HCT116 (cell line): ENCODE measurements at regions not wholly inside any gene's neighbourhood (a gene's known extent, or its start where the extent isn't known, plus 50 kb on each side); places are given as distances from the start of the nearest gene placed in this dataset.

Source experiments
- ATAC-seq: fragments of 200-7000 bp; cut with Tn5 transposase; 2 replicates; pipeline ENCODE4 v1.9.1; 2020; ENCODE audit warnings: mild to moderate bottlenecking, moderate library complexity
- BruUV-seq: library from RNA; stranded (reverse); fragments of 400-500 nt; replicated peaks from 2 replicates; lab custom pipeline; 2021; lab: Mats Ljungman, UMichigan
- CTCF ChIA-PET: fragments of 300-600 bp; sonication (Branson Sonifier 250); formaldehyde crosslinking; loops from one replicate; lab custom pipeline; 2021; ENCODE audit warnings: antibody characterized with exemption; lab: Charles Lee
- POLR2A ChIA-PET: fragments of 300-600, 350-600 bp; sonication (Branson Sonifier 250); formaldehyde crosslinking; loops from one replicate; lab custom pipeline; 2021; ENCODE audit warnings: antibody characterized with exemption; lab: Charles Lee
- RAD21 ChIA-PET, 2 experiments: fragments of 300-600 bp; sonication (Branson Sonifier 250); formaldehyde crosslinking; loops; one replicate each; lab custom pipeline; 2023; ENCODE audit warnings: low total read pairs in 2 of 2; ENCODE audit not compliant: uncharacterized antibody in 2 of 2, unreplicated experiment in 2 of 2, low non-redundant PET in 1 of 2; lab: Charles Lee
- DNase-seq: peaks from one replicate; pipeline ENCODE4 v3.0.0-alpha.2; 2010; ENCODE audit warnings: low read depth, low spot score
- H2AFZ ChIP-seq: fragments of 200-600 bp; shearing (Covaris generic), sonication (generic); 2 replicates; pipeline ENCODE4 v1.6.1; 2017; ENCODE audit warnings: low read depth, mixed run types, mixed read lengths, antibody characterized with exemption, low read length; ENCODE audit not compliant: poor library complexity, severe bottlenecking
- H3K27ac ChIP-seq: 2 replicates; pipeline ENCODE4 v1.5.1; 2012; ENCODE audit warnings: low read depth, low read length
- H3K27me3 ChIP-seq: fragments of 200-600 bp; sonication (generic); 2 replicates; pipeline ENCODE4 v1.6.1; 2016; ENCODE audit warnings: mixed run types, low read length, mixed read lengths; ENCODE audit not compliant: insufficient read depth
- H3K36me3 ChIP-seq, 2 experiments: fragments of 200-500 bp in 1 of 2; fragments of 200-600 bp in 1 of 2; sonication (Bioruptor generic) in 1 of 2; sonication (generic) in 1 of 2; 2 replicates each; pipeline versions ENCODE4 v1.5.1 to v1.6.1; 2014 to 2016; ENCODE audit warnings: low read length in 2 of 2, inconsistent platforms in 1 of 2, mixed read lengths in 1 of 2, mixed run types in 1 of 2; ENCODE audit not compliant: insufficient read depth in 2 of 2, control insufficient read depth in 1 of 2
- H3K4me1 ChIP-seq, 2 experiments: fragments of 200-600 bp in 1 of 2; sonication (generic) in 1 of 2; 2 replicates each; pipeline versions ENCODE4 v1.5.1 to v1.6.1; 2012 to 2017; ENCODE audit warnings: low read length in 2 of 2, inconsistent platforms in 1 of 2, mild to moderate bottlenecking in 1 of 2, mixed read lengths in 1 of 2, mixed run types in 1 of 2, moderate library complexity in 1 of 2; ENCODE audit not compliant: insufficient read depth in 2 of 2, control insufficient read depth in 1 of 2
- H3K4me2 ChIP-seq: fragments of 200-600 bp; sonication (generic); 2 replicates; pipeline ENCODE4 v1.6.1; 2017; ENCODE audit warnings: mixed run types, low read length, mixed read lengths
- H3K4me3 ChIP-seq, 2 experiments: fragments of 200-600 bp in 1 of 2; sonication (generic) in 1 of 2; replicated peaks in 1 of 2; 2 replicates each; pipeline ENCODE4 v1.5.1; 2011 to 2016; ENCODE audit warnings: low read length in 2 of 2, control low read depth in 1 of 2, low read depth in 1 of 2, mild to moderate bottlenecking in 1 of 2, mixed read lengths in 1 of 2, mixed run types in 1 of 2
- H3K79me2 ChIP-seq: fragments of 200-600 bp; sonication (generic); 2 replicates; pipeline ENCODE4 v1.6.1; 2017; ENCODE audit warnings: mild to moderate bottlenecking, mixed run types, low read length, moderate library complexity, mixed read lengths; ENCODE audit not compliant: insufficient read depth
- H3K9ac ChIP-seq: fragments of 200-600 bp; sonication (generic); 2 replicates; pipeline ENCODE4 v1.6.1; 2016; ENCODE audit warnings: low read length, mixed read lengths
- H3K9me2 ChIP-seq: fragments of 200-600 bp; sonication (generic), shearing (Covaris generic); 2 replicates; pipeline ENCODE4 v1.6.1; 2017; ENCODE audit warnings: mixed run types, mild to moderate bottlenecking, moderate library complexity; ENCODE audit not compliant: insufficient read depth
- H3K9me3 ChIP-seq, 2 experiments: fragments of 200-500 bp in 1 of 2; fragments of 200-600 bp in 1 of 2; sonication (Bioruptor generic) in 1 of 2; sonication (generic) in 1 of 2; 2 replicates each; pipeline ENCODE4 v1.6.1; 2014 to 2017; ENCODE audit warnings: low read length in 2 of 2, mixed read lengths in 2 of 2, inconsistent platforms in 1 of 2, low read depth in 1 of 2, mild to moderate bottlenecking in 1 of 2, mixed run types in 1 of 2, moderate library complexity in 1 of 2; ENCODE audit not compliant: control insufficient read depth in 1 of 2, insufficient read depth in 1 of 2
- H4K20me1 ChIP-seq: fragments of 200-600 bp; sonication (generic), shearing (Covaris generic); 2 replicates; pipeline ENCODE4 v1.6.1; 2017; ENCODE audit warnings: mixed run types, mild to moderate bottlenecking, moderate library complexity; ENCODE audit not compliant: insufficient read depth
- ATF3 ChIP-seq: IDR thresholded peaks from 2 replicates; pipeline ENCODE4 v1.6.1; 2012
- CBX3 ChIP-seq: IDR thresholded peaks from 2 replicates; pipeline ENCODE4 v1.6.1; 2012; ENCODE audit warnings: low read depth
- CEBPB ChIP-seq: IDR thresholded peaks from 2 replicates; pipeline ENCODE4 v1.6.1; 2012; ENCODE audit warnings: low read depth
- EGR1 ChIP-seq: IDR thresholded peaks from 2 replicates; pipeline ENCODE4 v1.6.1; 2012; ENCODE audit warnings: low read depth
- ELF1 ChIP-seq: IDR thresholded peaks from 2 replicates; pipeline ENCODE4 v1.6.1; 2012; ENCODE audit warnings: low read depth, borderline replicate concordance
- EZH2phosphoT487 ChIP-seq: fragments of 200-600 bp; IDR thresholded peaks from 2 replicates; pipeline ENCODE4 v1.6.1; 2018; ENCODE audit warnings: antibody characterized with exemption, borderline replicate concordance
- FOSL1 ChIP-seq: IDR thresholded peaks from 2 replicates; pipeline ENCODE4 v1.6.1; 2012; ENCODE audit warnings: low read depth
- MAX ChIP-seq: IDR thresholded peaks from 2 replicates; pipeline ENCODE4 v1.6.1; 2012
- POLR2AphosphoS5 ChIP-seq: IDR thresholded peaks from 2 replicates; pipeline ENCODE4 v1.6.1; 2011; ENCODE audit warnings: mild to moderate bottlenecking, low read depth, low read length, moderate library complexity
- REST ChIP-seq: IDR thresholded peaks from 2 replicates; pipeline ENCODE4 v1.6.1; 2012; ENCODE audit warnings: low read depth
- SP1 ChIP-seq: IDR thresholded peaks from 2 replicates; pipeline ENCODE4 v1.6.1; 2012; ENCODE audit warnings: low read depth
- TCF7L2 ChIP-seq: IDR thresholded peaks from 2 replicates; pipeline ENCODE4 v1.7.0; 2011; ENCODE audit warnings: borderline replicate concordance, inconsistent platforms; ENCODE audit not compliant: insufficient read depth, insufficient read length; ENCODE audit errors: extremely low read depth
- ZNF274 ChIP-seq: fragments of 200-500 bp; sonication (Bioruptor generic); IDR thresholded peaks from 2 replicates; pipeline ENCODE4 v1.6.1; 2014; ENCODE audit warnings: mild to moderate bottlenecking, low read depth, low read length, inconsistent platforms
- intact Hi-C: fragments of 100-400 bp; cut with micrococcal nuclease; formaldehyde crosslinking; loops from 2 replicates; pipeline ENCODE4 v1.10.0; 2022
- TF ChIP-seq, protein P1 (sequence below): IDR thresholded peaks from 2 replicates; pipeline ENCODE4 v1.6.1; 2011; ENCODE audit warnings: mild to moderate bottlenecking, low read length, moderate library complexity; ENCODE audit not compliant: insufficient replicate concordance; ENCODE audit errors: extremely low read depth

DNA sequence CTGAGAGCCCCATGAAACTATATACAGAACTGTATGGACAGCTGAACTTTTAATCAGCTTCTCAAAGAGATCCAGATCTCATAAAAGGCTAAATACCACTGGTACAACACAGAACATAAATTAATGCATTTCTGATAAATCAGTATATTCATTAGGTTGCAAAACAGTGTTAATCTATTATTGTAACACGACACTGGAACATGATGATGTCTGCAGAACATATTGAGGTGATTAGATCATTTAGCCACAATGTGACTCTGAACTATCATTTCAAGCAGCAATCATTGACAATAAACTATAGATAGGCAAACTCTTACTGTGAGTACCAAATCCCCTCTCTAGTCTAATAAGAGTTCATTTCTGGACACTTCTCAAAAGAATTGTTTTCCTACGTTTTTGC, 50.3 kb downstream of the GASK1B start:
- ATAC-seq (no peak), DNase-seq (no peak)
- Histone ChIP-seq H3K79me2 (no peaks in the 10 kb centered on the region), H3K27me3 (no peaks in the 10 kb centered on the region), H4K20me1 (no peaks in the 10 kb centered on the region), H3K4me3 (no peak overlapping the region), H3K27ac (no peak overlapping the region), H3K9me2 (peaks cover 2% of the 10 kb centered on the region; the same call in 1 of the 2 replicates), H3K9me3 (no peaks in the 10 kb centered on the region), H3K4me1 (no peaks in the 10 kb centered on the region), H2AFZ (no peak overlapping the region), H3K9ac (no peak overlapping the region), H3K4me2 (no peak overlapping the region), H3K36me3 (no peaks in the 10 kb centered on the region)
- ChIA-PET CTCF (no interaction called here), POLR2A (no interaction called here), RAD21 (no interaction called here)
- BruUV-seq = no TSS peak
- intact Hi-C loops = no loop called here
- no peak for TF ChIP-seq EGR1
- TF ChIP-seq MAX = no peak
- TF ChIP-seq EZH2phosphoT487 = no peak
- TF ChIP-seq ZNF274 = no peak
- no peak for TF ChIP-seq SP1
- no peak for TF ChIP-seq CEBPB
- TF ChIP-seq, all 23 proteins: peak for 0

DNA sequence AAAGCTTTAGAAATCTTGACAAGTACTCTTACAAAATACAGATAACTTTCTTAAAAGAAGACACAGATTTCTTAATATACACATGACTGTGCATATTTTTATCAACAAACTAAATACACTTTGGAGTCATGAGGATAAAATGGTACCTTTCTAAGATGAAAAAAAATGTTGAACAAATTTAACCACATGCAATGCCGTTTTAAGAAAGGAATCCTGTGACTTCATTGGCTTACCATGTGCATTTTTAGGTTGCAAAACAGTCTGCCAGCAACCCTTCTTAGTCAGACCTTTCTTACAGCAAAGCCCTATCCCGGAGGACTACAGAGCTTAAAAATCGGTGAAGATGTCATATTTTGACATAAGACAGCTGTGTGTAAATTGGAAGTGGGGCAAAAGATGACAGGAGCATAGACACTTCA, 51.7 kb downstream of the GASK1B start:
- POLR2A ChIA-PET = no interaction called here
- no peak overlapping the region for H3K27ac ChIP-seq
- H3K9me2 ChIP-seq = peaks cover 2% of the 10 kb centered on the region; the same call in 1 of the 2 replicates
- H3K9me3 ChIP-seq = no peaks in the 10 kb centered on the region
- no peaks in the 10 kb centered on the region for H3K36me3 ChIP-seq
- CTCF ChIA-PET = no interaction called here
- no peak for DNase-seq
- H3K79me2 ChIP-seq = no peaks in the 10 kb centered on the region
- BruUV-seq = no TSS peak
- no peaks in the 10 kb centered on the region for H3K27me3 ChIP-seq
- H3K4me1 ChIP-seq = no peaks in the 10 kb centered on the region
- H3K4me2 ChIP-seq = no peak overlapping the region
- no peak for ATAC-seq
- RAD21 ChIA-PET = no interaction called here
- TF ChIP-seq REST (no peak), ELF1 (no peak), ATF3 (no peak), TCF7L2 (no peak), CBX3 (no peak), POLR2AphosphoS5 (no peak), SP1 (no peak), FOSL1 (no peak), CEBPB (no peak), ZNF274 (no peak)
- TF ChIP-seq, protein P1, sequence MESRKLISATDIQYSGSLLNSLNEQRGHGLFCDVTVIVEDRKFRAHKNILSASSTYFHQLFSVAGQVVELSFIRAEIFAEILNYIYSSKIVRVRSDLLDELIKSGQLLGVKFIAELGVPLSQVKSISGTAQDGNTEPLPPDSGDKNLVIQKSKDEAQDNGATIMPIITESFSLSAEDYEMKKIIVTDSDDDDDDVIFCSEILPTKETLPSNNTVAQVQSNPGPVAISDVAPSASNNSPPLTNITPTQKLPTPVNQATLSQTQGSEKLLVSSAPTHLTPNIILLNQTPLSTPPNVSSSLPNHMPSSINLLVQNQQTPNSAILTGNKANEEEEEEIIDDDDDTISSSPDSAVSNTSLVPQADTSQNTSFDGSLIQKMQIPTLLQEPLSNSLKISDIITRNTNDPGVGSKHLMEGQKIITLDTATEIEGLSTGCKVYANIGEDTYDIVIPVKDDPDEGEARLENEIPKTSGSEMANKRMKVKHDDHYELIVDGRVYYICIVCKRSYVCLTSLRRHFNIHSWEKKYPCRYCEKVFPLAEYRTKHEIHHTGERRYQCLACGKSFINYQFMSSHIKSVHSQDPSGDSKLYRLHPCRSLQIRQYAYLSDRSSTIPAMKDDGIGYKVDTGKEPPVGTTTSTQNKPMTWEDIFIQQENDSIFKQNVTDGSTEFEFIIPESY = no peak
- no peak overlapping the region for H2AFZ ChIP-seq
- no peak overlapping the region for H3K9ac ChIP-seq
- intact Hi-C loops = no loop called here
- H4K20me1 ChIP-seq = no peaks in the 10 kb centered on the region
- H3K4me3 ChIP-seq = no peak overlapping the region
